Activated CD4-positive, alpha-beta T cell treated with anti-CD3 and anti-CD28 coated beads, Interleukin-2, amount 10 ng/mL, durations not matched to agents 7 days and 5 days (primary cell): ENCODE measurements at regions not wholly inside any gene's neighbourhood (a gene's known extent, or its start where the extent isn't known, plus 50 kb on each side); places are given as distances from the start of the nearest gene placed in this dataset.

ENCODE experiments used
- CTCF ChIA-PET: fragments of 350-600 bp; sonication (Branson Sonifier 250); formaldehyde crosslinking; loops from one replicate; lab custom pipeline; 2021; ENCODE audit warnings: antibody characterized with exemption; lab: Charles Lee
- POLR2A ChIA-PET: fragments of 350-600 bp; sonication (Branson Sonifier 250); formaldehyde crosslinking; loops from one replicate; lab custom pipeline; 2021; ENCODE audit warnings: antibody characterized with exemption; lab: Charles Lee
- DNase-seq: peaks from one replicate; pipeline ENCODE4 v3.0.0-alpha.2; 2020
- H3K27ac Mint-ChIP-seq: one replicate; pipeline ENCODE4 v1.8.0; 2021; ENCODE audit warnings: mild to moderate bottlenecking, moderate library complexity, mixed read lengths
- H3K27me3 Mint-ChIP-seq: one replicate; pipeline ENCODE4 v1.8.0; 2021; ENCODE audit warnings: mixed read lengths
- H3K36me3 Mint-ChIP-seq: one replicate; pipeline ENCODE4 v1.8.0; 2021; ENCODE audit warnings: low read depth, mixed read lengths
- H3K4me1 Mint-ChIP-seq: one replicate; pipeline ENCODE4 v1.8.0; 2021; ENCODE audit warnings: mixed read lengths
- H3K4me3 Mint-ChIP-seq: one replicate; pipeline ENCODE4 v1.8.0; 2021; ENCODE audit warnings: mild to moderate bottlenecking, moderate library complexity, mixed read lengths
- H3K9me3 Mint-ChIP-seq: one replicate; pipeline ENCODE4 v1.8.0; 2021; ENCODE audit warnings: mixed read lengths

GRCh38 chr3:161156936-161157335, 51.8 kb upstream of the B3GALNT1 start:
- Mint-ChIP-seq H3K27ac (no peak overlapping the region), H3K4me3 (no peak overlapping the region), H3K27me3 (peaks cover 6% of the 10 kb centered on the region), H3K36me3 (no peaks in the 10 kb centered on the region), H3K9me3 (no peaks in the 10 kb centered on the region), H3K4me1 (no peaks in the 10 kb centered on the region)
- POLR2A ChIA-PET: no interaction called here
- CTCF ChIA-PET: no interaction called here
- no peak for DNase-seq

- Mint-ChIP-seq H3K27ac (no peak overlapping the region), H3K4me1 (no peaks in the 10 kb centered on the region), H3K36me3 (no peaks in the 10 kb centered on the region), H3K27me3 (no peaks in the 10 kb centered on the region), H3K4me3 (no peak overlapping the region), H3K9me3 (peaks cover 10% of the 10 kb centered on the region)
- DNase-seq: no peak
- POLR2A ChIA-PET: interaction anchor here (0.6 kb wide), 1 partner anchor 83 kb away, joined by 3 read pairs; no protein-coding TSS in a partner anchor
- CTCF ChIA-PET: no interaction called here
These were observed 56.5 kb upstream of the B3GALNT1 start for GRCh38 chr3:161161603-161162002.

- no peaks in the 10 kb centered on the region for H3K27me3 Mint-ChIP-seq
- no peak overlapping the region for H3K27ac Mint-ChIP-seq
- H3K4me3 Mint-ChIP-seq: no peak overlapping the region
- no peak for DNase-seq
- ChIA-PET CTCF (no interaction called here), POLR2A (no interaction called here)
- no peaks in the 10 kb centered on the region for H3K4me1 Mint-ChIP-seq
- peaks cover 10% of the 10 kb centered on the region for H3K9me3 Mint-ChIP-seq
- no peaks in the 10 kb centered on the region for H3K36me3 Mint-ChIP-seq
These were observed 57.8 kb upstream of the NMD3 start for GRCh38 chr3:161163297-161163696.

GRCh38 chr3:161166051-161166450, 55.1 kb upstream of the NMD3 start:
- Mint-ChIP-seq H3K9me3 (peaks cover 10% of the 10 kb centered on the region), H3K27me3 (no peaks in the 10 kb centered on the region), H3K36me3 (no peaks in the 10 kb centered on the region), H3K4me1 (no peaks in the 10 kb centered on the region), H3K4me3 (no peak overlapping the region), H3K27ac (no peak overlapping the region)
- DNase-seq: no peak
- ChIA-PET CTCF (no interaction called here), POLR2A (no interaction called here)

GRCh38 chr3:161171113-161171512, 50.0 kb upstream of the NMD3 start:
- ChIA-PET CTCF (no interaction called here), POLR2A (no interaction called here)
- Mint-ChIP-seq H3K27me3 (peaks cover 6% of the 10 kb centered on the region), H3K4me3 (no peak overlapping the region), H3K27ac (no peak overlapping the region), H3K9me3 (peaks cover 2% of the 10 kb centered on the region), H3K36me3 (no peaks in the 10 kb centered on the region), H3K4me1 (no peaks in the 10 kb centered on the region)
- no peak for DNase-seq
